GM12878 (cell line): ENCODE measurements at regions not wholly inside any gene's neighbourhood (a gene's known extent, or its start where the extent isn't known, plus 50 kb on each side); places are given as distances from the start of the nearest gene placed in this dataset.

Experiments used
- ATAC-seq: fragments of 200-7000 bp; cut with Tn5 transposase; 3 replicates; pipeline ENCODE4 v1.9.1; 2020; ENCODE audit warnings: mild to moderate bottlenecking, moderate library complexity
- BruUV-seq: library from RNA; stranded (reverse); fragments of 400-500 nt; replicated peaks from 2 replicates; lab custom pipeline; 2021; lab: Mats Ljungman, UMichigan
- CTCF ChIA-PET: fragments of 300-600 bp; sonication (Branson Sonifier 250); formaldehyde crosslinking; extraction: SDS; loops from one replicate; lab custom pipeline; 2021; ENCODE audit warnings: inconsistent platforms; lab: Yijun Ruan, JAX
- POLR2A ChIA-PET: fragments of 350-600 bp; formaldehyde crosslinking; extraction: SDS; loops from one replicate; lab custom pipeline; 2021; ENCODE audit warnings: inconsistent platforms; lab: Charles Lee
- RAD21 ChIA-PET: fragments of 300-600 bp; sonication (Branson Sonifier 250); formaldehyde crosslinking; loops from one replicate; lab custom pipeline; 2023; ENCODE audit warnings: antibody characterized with exemption; ENCODE audit not compliant: unreplicated experiment; lab: Charles Lee
- SMC1A ChIA-PET: fragments of 300-600 bp; sonication (Branson Sonifier 250); formaldehyde crosslinking; loops from one replicate; lab custom pipeline; 2023; ENCODE audit not compliant: unreplicated experiment, uncharacterized antibody; lab: Charles Lee
- DNase-seq: peaks from one replicate; pipeline ENCODE4 v3.0.0-alpha.2; 2011; ENCODE audit warnings: low read depth, low spot score
- FAIRE-seq: peaks from 3 replicates; lab custom pipeline; 2011; peaks lifted over from hg19 to GRCh38; lab: Jason Lieb, UNC
- H2AFZ ChIP-seq: 2 replicates; pipeline ENCODE4 v1.6.0; 2011; ENCODE audit warnings: low read depth, low read length, control low read depth; ENCODE audit not compliant: control insufficient read depth
- H3K27ac ChIP-seq: 2 replicates; pipeline ENCODE4 v1.5.1; 2011; ENCODE audit warnings: control low read depth; ENCODE audit not compliant: control insufficient read depth, insufficient read depth
- H3K27me3 ChIP-seq, 2 experiments: replicated peaks in 1 of 2; 2 replicates each; pipeline versions ENCODE4 v1.6.0 to v1.6.1; 2011; ENCODE audit warnings: low read length in 1 of 2; ENCODE audit not compliant: control insufficient read depth in 2 of 2, insufficient read depth in 2 of 2
- H3K36me3 ChIP-seq, 2 experiments: 2 replicates each; pipeline ENCODE4 v1.5.1; 2011; ENCODE audit warnings: low read length in 1 of 2; ENCODE audit not compliant: control insufficient read depth in 2 of 2, insufficient read depth in 2 of 2
- H3K4me1 ChIP-seq: 2 replicates; pipeline ENCODE4 v1.6.1; 2011; ENCODE audit warnings: mild to moderate bottlenecking, low read length, moderate library complexity, mixed read lengths; ENCODE audit not compliant: control insufficient read depth, insufficient read depth
- H3K4me2 ChIP-seq: 2 replicates; pipeline ENCODE4 v1.6.0; 2011; ENCODE audit warnings: control low read depth; ENCODE audit not compliant: control insufficient read depth, insufficient read depth
- H3K4me3 ChIP-seq: fragments of 200-600 bp; sonication (generic); 2 replicates; pipeline ENCODE4 v1.5.1; 2016
- H3K79me2 ChIP-seq: 2 replicates; pipeline ENCODE4 v1.6.0; 2011; ENCODE audit warnings: low read length; ENCODE audit not compliant: control insufficient read depth, insufficient read depth
- H3K9ac ChIP-seq: 2 replicates; pipeline ENCODE4 v1.8.0; 2011; ENCODE audit warnings: low read length, control low read depth, mixed read lengths; ENCODE audit not compliant: control insufficient read depth, insufficient read depth
- H3K9me3 ChIP-seq: replicated peaks from 3 replicates; pipeline ENCODE4 v1.5.1; 2011; ENCODE audit warnings: mild to moderate bottlenecking, low read length; ENCODE audit not compliant: control insufficient read depth, insufficient read depth
- H4K20me1 ChIP-seq: 2 replicates; pipeline ENCODE4 v1.6.0; 2011; ENCODE audit not compliant: control insufficient read depth, insufficient read depth
- DPF2 ChIP-seq: fragments of 450-650 bp; IDR thresholded peaks from 2 replicates; pipeline ENCODE4 v1.6.1; 2017; ENCODE audit warnings: mild to moderate bottlenecking
- EZH2 ChIP-seq: IDR thresholded peaks from 2 replicates; pipeline ENCODE4 v1.6.1; 2012; ENCODE audit warnings: low read depth, mild to moderate bottlenecking, control low read depth, inconsistent platforms, low read length, borderline replicate concordance; ENCODE audit not compliant: control insufficient read depth
- HDGF ChIP-seq: fragments of 450-650 bp; IDR thresholded peaks from 2 replicates; pipeline ENCODE4 v1.6.1; 2016; ENCODE audit warnings: antibody characterized with exemption
- MXI1 ChIP-seq: fragments of 150-350 bp; IDR thresholded peaks from 2 replicates; pipeline ENCODE4 v1.6.1; 2011; ENCODE audit warnings: low read depth, mild to moderate bottlenecking, inconsistent platforms, low read length, improper control_type of control experiment
- NFYA ChIP-seq: IDR thresholded peaks from 2 replicates; pipeline ENCODE4 v1.6.1; 2011; ENCODE audit warnings: low read depth, mild to moderate bottlenecking, low read length, improper control_type of control experiment, borderline replicate concordance
- NR2C1 ChIP-seq: fragments of 450-650 bp; IDR thresholded peaks from 2 replicates; pipeline ENCODE4 v1.6.1; 2017; ENCODE audit warnings: antibody characterized with exemption, mild to moderate bottlenecking, moderate library complexity
- RUNX3 ChIP-seq: IDR thresholded peaks from 2 replicates; pipeline ENCODE4 v1.6.1; 2012; ENCODE audit warnings: low read length, inconsistent platforms
- ZNF384 ChIP-seq: IDR thresholded peaks from 2 replicates; pipeline ENCODE4 v1.6.1; 2012; ENCODE audit warnings: low read depth, mild to moderate bottlenecking, low read length, improper control_type of control experiment, borderline replicate concordance
- WGBS: methylation state at CpG from one replicate; pipeline ENCODE4 v1.1.6; 2016; ENCODE audit warnings: low lambda C conversion rate; ENCODE audit not compliant: insufficient replicate concordance, insufficient coverage; ENCODE audit errors: missing lambda C conversion rate; 5-methylcytosine and 5-hydroxymethylcytosine counted together
- in situ Hi-C: fragments of 300-500 bp; cut with MboI; formaldehyde crosslinking; loops from 9 replicates; pipeline ENCODE4 v1.14.3; 2018; ENCODE audit warnings: mixed read lengths
- intact Hi-C: fragments of 100-400 bp; cut with micrococcal nuclease; formaldehyde crosslinking; loops from one replicate; pipeline ENCODE4 v1.14.2; 2022; ENCODE audit not compliant: unreplicated experiment
- TF ChIP-seq, protein P1 (sequence below): IDR thresholded peaks from 2 replicates; pipeline ENCODE4 v1.6.1; 2012; ENCODE audit warnings: low read depth, low read length, improper control_type of control experiment

DNA sequence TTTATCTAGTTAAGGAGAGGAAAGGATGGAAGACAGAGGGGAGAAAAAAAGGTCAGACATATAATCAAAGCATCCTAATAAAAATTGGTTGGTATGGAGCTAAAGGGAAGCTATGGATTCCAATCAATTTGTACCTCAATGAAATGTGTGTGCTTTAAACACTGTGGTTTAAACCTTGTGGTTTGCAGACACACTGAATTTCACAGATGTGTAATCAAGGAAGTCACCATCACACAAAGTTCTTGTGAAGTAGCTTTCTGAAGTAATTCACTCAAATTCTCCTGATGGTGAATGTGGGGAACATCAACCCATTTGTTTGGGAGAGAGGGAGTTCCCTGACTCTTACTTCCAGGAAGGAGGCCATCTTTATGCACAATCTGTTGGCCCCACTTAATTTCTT, 243.3 kb upstream of the KRR1 start:
- DNase-seq (no peak), FAIRE-seq (no peak), ATAC-seq (peak; percentile 44; the same call in 2 of the 3 replicates)
- Histone ChIP-seq H3K4me3 (no peak overlapping the region), H3K4me1 (no peaks in the 10 kb centered on the region), H3K9ac (no peak overlapping the region), H3K4me2 (no peak overlapping the region), H3K36me3 (no peaks in the 10 kb centered on the region), H3K9me3 (no peaks in the 10 kb centered on the region), H2AFZ (no peak overlapping the region), H3K27me3 (no peaks in the 10 kb centered on the region), H4K20me1 (no peaks in the 10 kb centered on the region), H3K79me2 (no peaks in the 10 kb centered on the region), H3K27ac (no peak overlapping the region)
- intact Hi-C loops (no loop called here), in situ Hi-C loops (no loop called here)
- POLR2A ChIA-PET = no interaction called here
- TF ChIP-seq RUNX3 (peak; percentile 43; the same call in 1 of the 2 replicates), NFYA (no peak)
- CTCF ChIA-PET = interaction anchor here (1.0 to 1.1 kb wide), 3 partner anchors 10 to 163 kb away, joined by 3 read pairs; no protein-coding TSS in a partner anchor
- BruUV-seq = no TSS peak
- SMC1A ChIA-PET = interaction anchor here (0.6 to 2.2 kb wide), 7 partner anchors 12 to 197 kb away, joined by 3 to 7 read pairs (median 3); no protein-coding TSS in a partner anchor
- RAD21 ChIA-PET = interaction anchor here (0.9 to 1.4 kb wide), 4 partner anchors 15 to 278 kb away, joined by 3 to 5 read pairs (median 3); no protein-coding TSS in a partner anchor

DNA sequence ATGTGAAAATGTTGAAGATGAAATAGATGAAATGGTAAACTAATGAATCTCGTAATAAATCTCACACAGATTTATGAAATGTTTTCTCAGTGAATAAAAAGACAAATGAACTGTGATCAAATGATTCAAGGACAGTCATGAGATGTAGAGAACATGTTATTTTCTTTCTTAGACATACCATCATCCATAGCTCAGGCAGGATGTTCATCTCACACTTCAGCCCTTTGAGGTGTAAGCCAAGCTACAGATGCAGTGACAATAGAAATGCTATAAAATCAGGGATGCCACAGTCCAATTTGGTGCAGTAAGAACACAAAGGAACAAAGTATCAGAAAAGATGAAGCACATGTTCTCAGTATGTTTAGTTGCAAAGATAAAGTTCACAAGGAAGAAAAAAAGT, 242.7 kb upstream of the KRR1 start:
- ChIA-PET RAD21 (interaction anchor here (0.9 to 1.4 kb wide), 4 partner anchors 14 to 279 kb away, joined by 3 to 5 read pairs (median 3); no protein-coding TSS in a partner anchor), POLR2A (no interaction called here), SMC1A (interaction anchor here (0.8 to 2.2 kb wide), 6 partner anchors 12 to 196 kb away, joined by 3 to 7 read pairs (median 3); no protein-coding TSS in a partner anchor), CTCF (interaction anchor here (1.0 to 1.1 kb wide), 4 partner anchors 9 to 164 kb away, joined by 3 read pairs; no protein-coding TSS in a partner anchor)
- intact Hi-C loops = no loop called here
- Histone ChIP-seq H3K4me1 (no peaks in the 10 kb centered on the region), H3K27ac (no peak overlapping the region), H3K4me3 (no peak overlapping the region), H2AFZ (no peak overlapping the region), H4K20me1 (no peaks in the 10 kb centered on the region), H3K27me3 (no peaks in the 10 kb centered on the region), H3K9ac (no peak overlapping the region), H3K36me3 (no peaks in the 10 kb centered on the region), H3K9me3 (no peaks in the 10 kb centered on the region), H3K4me2 (no peak overlapping the region), H3K79me2 (no peaks in the 10 kb centered on the region)
- DNase-seq (no peak), ATAC-seq (no peak), FAIRE-seq (no peak)
- no TSS peak for BruUV-seq
- no peak for TF ChIP-seq EZH2
- TF ChIP-seq HDGF = no peak
- TF ChIP-seq, protein P1, sequence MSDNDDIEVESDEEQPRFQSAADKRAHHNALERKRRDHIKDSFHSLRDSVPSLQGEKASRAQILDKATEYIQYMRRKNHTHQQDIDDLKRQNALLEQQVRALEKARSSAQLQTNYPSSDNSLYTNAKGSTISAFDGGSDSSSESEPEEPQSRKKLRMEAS = no peak
- TF ChIP-seq MXI1 = no peak
- TF ChIP-seq ZNF384 = no peak
- TF ChIP-seq DPF2 = no peak
- no peak for TF ChIP-seq NR2C1
- 0% methylated on average over 1 of the region's 1 CpG for WGBS
- in situ Hi-C loops = no loop called here
